ENCODE measurements at regions not wholly inside any gene's neighbourhood (a gene's known extent, or its start where the extent isn't known, plus 50 kb on each side); places are given as distances from the start of the nearest gene placed in this dataset.

DNA sequence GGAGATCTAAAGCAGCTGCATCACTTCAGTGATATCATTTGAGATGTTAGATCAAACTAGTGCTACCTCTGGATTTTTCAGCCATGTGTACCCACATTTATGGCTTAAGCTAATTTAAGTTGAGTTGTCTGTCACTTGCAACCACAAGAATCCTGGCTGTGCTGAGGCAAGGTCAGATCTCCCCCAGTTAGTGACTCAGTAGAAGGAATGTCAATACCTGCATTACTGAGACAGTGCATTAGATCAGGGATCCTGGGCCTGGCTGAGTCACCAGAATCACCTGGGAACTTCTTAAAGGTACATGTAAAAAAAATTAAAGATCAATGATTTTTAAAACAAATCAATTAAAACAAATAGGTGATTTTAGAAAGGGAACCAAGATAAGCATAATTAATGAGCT lies 84.6 kb upstream of the GRIN2B start:
- H3K4me3 ChIP-seq (ENCODE audit: low read depth, low read length, poor library complexity, severe bottlenecking) = no peak overlapping the region
- no peaks in the 10 kb centered on the region for H3K4me1 ChIP-seq (ENCODE audit: insufficient read depth, low read length, poor library complexity, severe bottlenecking)
- ChIA-PET CTCF (no interaction called here), POLR2A (ENCODE audit: low non-redundant PET) (no interaction called here)
- H3K27me3 ChIP-seq (replicated peaks; ENCODE audit: insufficient read depth, low read depth, low read length, poor library complexity) = peaks cover 19% of the 10 kb centered on the region
- TF ChIP-seq, protein P1, sequence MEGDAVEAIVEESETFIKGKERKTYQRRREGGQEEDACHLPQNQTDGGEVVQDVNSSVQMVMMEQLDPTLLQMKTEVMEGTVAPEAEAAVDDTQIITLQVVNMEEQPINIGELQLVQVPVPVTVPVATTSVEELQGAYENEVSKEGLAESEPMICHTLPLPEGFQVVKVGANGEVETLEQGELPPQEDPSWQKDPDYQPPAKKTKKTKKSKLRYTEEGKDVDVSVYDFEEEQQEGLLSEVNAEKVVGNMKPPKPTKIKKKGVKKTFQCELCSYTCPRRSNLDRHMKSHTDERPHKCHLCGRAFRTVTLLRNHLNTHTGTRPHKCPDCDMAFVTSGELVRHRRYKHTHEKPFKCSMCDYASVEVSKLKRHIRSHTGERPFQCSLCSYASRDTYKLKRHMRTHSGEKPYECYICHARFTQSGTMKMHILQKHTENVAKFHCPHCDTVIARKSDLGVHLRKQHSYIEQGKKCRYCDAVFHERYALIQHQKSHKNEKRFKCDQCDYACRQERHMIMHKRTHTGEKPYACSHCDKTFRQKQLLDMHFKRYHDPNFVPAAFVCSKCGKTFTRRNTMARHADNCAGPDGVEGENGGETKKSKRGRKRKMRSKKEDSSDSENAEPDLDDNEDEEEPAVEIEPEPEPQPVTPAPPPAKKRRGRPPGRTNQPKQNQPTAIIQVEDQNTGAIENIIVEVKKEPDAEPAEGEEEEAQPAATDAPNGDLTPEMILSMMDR (conservative IDR thresholded peaks at IDR 0.05; ENCODE audit: low read depth, low read length) = no peak
- TF ChIP-seq EZH2 (IDR thresholded peaks at IDR 0.05; ENCODE audit: borderline replicate concordance, low read depth, low read length, poor library complexity, severe bottlenecking) = no peak
- intact Hi-C loops (cut with micrococcal nuclease; ENCODE audit: unreplicated experiment) = no loop called here
- H3K27ac ChIP-seq (ENCODE audit: low read depth, low read length, poor library complexity, severe bottlenecking) = no peak overlapping the region
- no peaks in the 10 kb centered on the region for H3K9me3 ChIP-seq (ENCODE audit: low read depth, low read length, poor library complexity, severe bottlenecking)
- no TSS peak for BruUV-seq (replicated peaks)
- DNase-seq (ENCODE audit: low spot score) = no peak
- H3K36me3 ChIP-seq (ENCODE audit: insufficient read depth, low read length, poor library complexity, severe bottlenecking) = no peaks in the 10 kb centered on the region

DNA sequence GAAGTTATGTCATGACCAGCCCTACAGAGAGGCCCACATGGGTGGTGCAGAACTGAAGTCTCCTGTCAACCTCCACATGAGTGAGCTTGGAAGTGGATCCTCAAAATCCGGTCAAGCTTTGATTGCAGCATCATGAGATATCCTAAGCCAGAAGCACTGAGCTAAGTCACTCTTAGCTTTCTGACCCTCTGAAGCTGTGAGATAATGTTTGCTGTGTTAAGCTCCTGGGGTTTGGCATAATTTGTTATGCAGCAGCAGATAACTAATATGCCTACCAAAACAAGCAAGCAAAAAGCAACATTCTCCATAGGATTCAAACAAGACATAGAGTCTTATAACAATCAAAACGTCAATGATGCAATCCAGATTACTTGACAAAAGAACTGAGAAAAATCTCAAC lies 87.6 kb upstream of the GRIN2B start:
- peaks cover 13% of the 10 kb centered on the region for H3K27me3 ChIP-seq (replicated peaks; ENCODE audit: insufficient read depth, low read depth, low read length, poor library complexity)
- no peak overlapping the region for H3K27ac ChIP-seq (ENCODE audit: low read depth, low read length, poor library complexity, severe bottlenecking)
- ChIA-PET POLR2A (ENCODE audit: low non-redundant PET) (no interaction called here), CTCF (no interaction called here)
- intact Hi-C loops (cut with micrococcal nuclease; ENCODE audit: unreplicated experiment) = no loop called here
- DNase-seq (ENCODE audit: low spot score) = no peak
- BruUV-seq (replicated peaks) = no TSS peak
- H3K4me3 ChIP-seq (ENCODE audit: low read depth, low read length, poor library complexity, severe bottlenecking) = no peak overlapping the region
- TF ChIP-seq, protein P1 (conservative IDR thresholded peaks at IDR 0.05; ENCODE audit: low read depth, low read length) = no peak
- no peak for TF ChIP-seq EZH2 (IDR thresholded peaks at IDR 0.05; ENCODE audit: borderline replicate concordance, low read depth, low read length, poor library complexity, severe bottlenecking)
- H3K36me3 ChIP-seq (ENCODE audit: insufficient read depth, low read length, poor library complexity, severe bottlenecking) = no peaks in the 10 kb centered on the region
- H3K9me3 ChIP-seq (ENCODE audit: low read depth, low read length, poor library complexity, severe bottlenecking) = no peaks in the 10 kb centered on the region
- no peaks in the 10 kb centered on the region for H3K4me1 ChIP-seq (ENCODE audit: insufficient read depth, low read length, poor library complexity, severe bottlenecking)

DNA sequence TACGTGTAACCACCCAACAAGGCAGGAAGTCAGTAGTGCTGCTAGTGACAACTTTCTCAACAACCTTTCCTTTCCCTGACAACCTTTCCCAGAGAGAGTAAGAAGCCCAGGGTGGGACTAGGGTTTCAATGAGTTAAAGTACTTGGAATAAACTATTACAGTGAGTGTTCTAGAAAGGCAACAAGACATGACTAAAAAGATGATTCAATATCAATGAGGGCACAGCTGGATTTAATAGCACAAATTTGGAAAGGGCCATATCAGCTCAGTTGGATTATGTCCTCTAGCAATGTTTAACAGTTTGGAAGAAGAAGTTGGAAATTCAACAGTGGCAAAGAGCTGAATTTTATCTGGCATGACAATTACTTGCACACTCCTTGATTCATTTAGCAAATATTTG lies 90.4 kb upstream of the GRIN2B start:
- Histone ChIP-seq H3K4me3 (ENCODE audit: low read depth, low read length, poor library complexity, severe bottlenecking) (no peak overlapping the region), H3K9me3 (ENCODE audit: low read depth, low read length, poor library complexity, severe bottlenecking) (no peaks in the 10 kb centered on the region), H3K27me3 (replicated peaks; ENCODE audit: insufficient read depth, low read depth, low read length, poor library complexity) (peaks cover 8% of the 10 kb centered on the region), H3K4me1 (ENCODE audit: insufficient read depth, low read length, poor library complexity, severe bottlenecking) (no peaks in the 10 kb centered on the region), H3K36me3 (ENCODE audit: insufficient read depth, low read length, poor library complexity, severe bottlenecking) (no peaks in the 10 kb centered on the region), H3K27ac (ENCODE audit: low read depth, low read length, poor library complexity, severe bottlenecking) (no peak overlapping the region)
- ChIA-PET POLR2A (ENCODE audit: low non-redundant PET) (no interaction called here), CTCF (no interaction called here)
- BruUV-seq (replicated peaks) = no TSS peak
- TF ChIP-seq, protein P1 (conservative IDR thresholded peaks at IDR 0.05; ENCODE audit: low read depth, low read length) = no peak
- TF ChIP-seq EZH2 (IDR thresholded peaks at IDR 0.05; ENCODE audit: borderline replicate concordance, low read depth, low read length, poor library complexity, severe bottlenecking) = no peak
- intact Hi-C loops (cut with micrococcal nuclease; ENCODE audit: unreplicated experiment) = no loop called here
- DNase-seq (ENCODE audit: low spot score) = no peak

Measured in A673 (cell line).